ENCODE measurements at regions not wholly inside any gene's neighbourhood (a gene's known extent, or its start where the extent isn't known, plus 50 kb on each side); places are given as distances from the start of the nearest gene placed in this dataset.

GRCh38 chr4:104596189-104596588 is 101.5 kb upstream of the CXXC4 start (continued):
- TF ChIP-seq, protein P1, sequence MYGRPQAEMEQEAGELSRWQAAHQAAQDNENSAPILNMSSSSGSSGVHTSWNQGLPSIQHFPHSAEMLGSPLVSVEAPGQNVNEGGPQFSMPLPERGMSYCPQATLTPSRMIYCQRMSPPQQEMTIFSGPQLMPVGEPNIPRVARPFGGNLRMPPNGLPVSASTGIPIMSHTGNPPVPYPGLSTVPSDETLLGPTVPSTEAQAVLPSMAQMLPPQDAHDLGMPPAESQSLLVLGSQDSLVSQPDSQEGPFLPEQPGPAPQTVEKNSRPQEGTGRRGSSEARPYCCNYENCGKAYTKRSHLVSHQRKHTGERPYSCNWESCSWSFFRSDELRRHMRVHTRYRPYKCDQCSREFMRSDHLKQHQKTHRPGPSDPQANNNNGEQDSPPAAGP (tag by site-specific recombination; IDR thresholded peaks at IDR 0.05) = no peak
- TF ChIP-seq ZNF184 (tag by site-specific recombination; IDR thresholded peaks at IDR 0.05) (no peak), ZNF398 (tag by site-specific recombination; IDR thresholded peaks at IDR 0.05) (no peak), ZNF558 (tag by site-specific recombination; IDR thresholded peaks at IDR 0.05) (no peak), SCRT1 (tag by site-specific recombination; IDR thresholded peaks at IDR 0.05; ENCODE audit: borderline replicate concordance) (no peak)
- TF ChIP-seq, protein P2, sequence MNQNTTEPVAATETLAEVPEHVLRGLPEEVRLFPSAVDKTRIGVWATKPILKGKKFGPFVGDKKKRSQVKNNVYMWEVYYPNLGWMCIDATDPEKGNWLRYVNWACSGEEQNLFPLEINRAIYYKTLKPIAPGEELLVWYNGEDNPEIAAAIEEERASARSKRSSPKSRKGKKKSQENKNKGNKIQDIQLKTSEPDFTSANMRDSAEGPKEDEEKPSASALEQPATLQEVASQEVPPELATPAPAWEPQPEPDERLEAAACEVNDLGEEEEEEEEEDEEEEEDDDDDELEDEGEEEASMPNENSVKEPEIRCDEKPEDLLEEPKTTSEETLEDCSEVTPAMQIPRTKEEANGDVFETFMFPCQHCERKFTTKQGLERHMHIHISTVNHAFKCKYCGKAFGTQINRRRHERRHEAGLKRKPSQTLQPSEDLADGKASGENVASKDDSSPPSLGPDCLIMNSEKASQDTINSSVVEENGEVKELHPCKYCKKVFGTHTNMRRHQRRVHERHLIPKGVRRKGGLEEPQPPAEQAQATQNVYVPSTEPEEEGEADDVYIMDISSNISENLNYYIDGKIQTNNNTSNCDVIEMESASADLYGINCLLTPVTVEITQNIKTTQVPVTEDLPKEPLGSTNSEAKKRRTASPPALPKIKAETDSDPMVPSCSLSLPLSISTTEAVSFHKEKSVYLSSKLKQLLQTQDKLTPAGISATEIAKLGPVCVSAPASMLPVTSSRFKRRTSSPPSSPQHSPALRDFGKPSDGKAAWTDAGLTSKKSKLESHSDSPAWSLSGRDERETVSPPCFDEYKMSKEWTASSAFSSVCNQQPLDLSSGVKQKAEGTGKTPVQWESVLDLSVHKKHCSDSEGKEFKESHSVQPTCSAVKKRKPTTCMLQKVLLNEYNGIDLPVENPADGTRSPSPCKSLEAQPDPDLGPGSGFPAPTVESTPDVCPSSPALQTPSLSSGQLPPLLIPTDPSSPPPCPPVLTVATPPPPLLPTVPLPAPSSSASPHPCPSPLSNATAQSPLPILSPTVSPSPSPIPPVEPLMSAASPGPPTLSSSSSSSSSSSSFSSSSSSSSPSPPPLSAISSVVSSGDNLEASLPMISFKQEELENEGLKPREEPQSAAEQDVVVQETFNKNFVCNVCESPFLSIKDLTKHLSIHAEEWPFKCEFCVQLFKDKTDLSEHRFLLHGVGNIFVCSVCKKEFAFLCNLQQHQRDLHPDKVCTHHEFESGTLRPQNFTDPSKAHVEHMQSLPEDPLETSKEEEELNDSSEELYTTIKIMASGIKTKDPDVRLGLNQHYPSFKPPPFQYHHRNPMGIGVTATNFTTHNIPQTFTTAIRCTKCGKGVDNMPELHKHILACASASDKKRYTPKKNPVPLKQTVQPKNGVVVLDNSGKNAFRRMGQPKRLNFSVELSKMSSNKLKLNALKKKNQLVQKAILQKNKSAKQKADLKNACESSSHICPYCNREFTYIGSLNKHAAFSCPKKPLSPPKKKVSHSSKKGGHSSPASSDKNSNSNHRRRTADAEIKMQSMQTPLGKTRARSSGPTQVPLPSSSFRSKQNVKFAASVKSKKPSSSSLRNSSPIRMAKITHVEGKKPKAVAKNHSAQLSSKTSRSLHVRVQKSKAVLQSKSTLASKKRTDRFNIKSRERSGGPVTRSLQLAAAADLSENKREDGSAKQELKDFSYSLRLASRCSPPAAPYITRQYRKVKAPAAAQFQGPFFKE (tag by site-specific recombination; IDR thresholded peaks at IDR 0.05; ENCODE audit: borderline replicate concordance) = no peak

GRCh38 chr4:104615496-104615895 is 120.8 kb upstream of the CXXC4 start:
- Histone ChIP-seq H3K4me1 (ENCODE audit: control insufficient read depth, insufficient read depth, low read length) (no peaks in the 10 kb centered on the region), H3K4me3 (ENCODE audit: low read depth, low read length) (no peak overlapping the region), H3K36me3 (ENCODE audit: control insufficient read depth in 2 of 2, insufficient read depth in 1 of 2, low read length in 2 of 2) (no peaks in the 10 kb centered on the region), H3K9me3 (ENCODE audit: control insufficient read depth, insufficient read depth, low read depth, low read length) (no peaks in the 10 kb centered on the region), H3K27ac (ENCODE audit: extremely low read depth, low read depth, low read length) (no peak overlapping the region)
- CTCF ChIA-PET = no interaction called here
- POLR2A ChIA-PET = no interaction called here
- TF ChIP-seq ZNF785 (tag by site-specific recombination; IDR thresholded peaks at IDR 0.05) = no peak
- no peak for TF ChIP-seq BCL11B (tag by site-specific recombination; IDR thresholded peaks at IDR 0.05; ENCODE audit: low read depth)
- TF ChIP-seq ZBTB48 (tag by site-specific recombination; IDR thresholded peaks at IDR 0.05) = no peak
- TF ChIP-seq ZNF112 (tag by site-specific recombination; IDR thresholded peaks at IDR 0.05) = no peak
- no peak for TF ChIP-seq INSM2 (tag by site-specific recombination; IDR thresholded peaks at IDR 0.05)
- TF ChIP-seq, protein P3, sequence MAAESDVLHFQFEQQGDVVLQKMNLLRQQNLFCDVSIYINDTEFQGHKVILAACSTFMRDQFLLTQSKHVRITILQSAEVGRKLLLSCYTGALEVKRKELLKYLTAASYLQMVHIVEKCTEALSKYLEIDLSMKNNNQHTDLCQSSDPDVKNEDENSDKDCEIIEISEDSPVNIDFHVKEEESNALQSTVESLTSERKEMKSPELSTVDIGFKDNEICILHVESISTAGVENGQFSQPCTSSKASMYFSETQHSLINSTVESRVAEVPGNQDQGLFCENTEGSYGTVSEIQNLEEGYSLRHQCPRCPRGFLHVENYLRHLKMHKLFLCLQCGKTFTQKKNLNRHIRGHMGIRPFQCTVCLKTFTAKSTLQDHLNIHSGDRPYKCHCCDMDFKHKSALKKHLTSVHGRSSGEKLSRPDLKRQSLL (tag by site-specific recombination; IDR thresholded peaks at IDR 0.05) = no peak
- TF ChIP-seq SP3 (tag by site-specific recombination; IDR thresholded peaks at IDR 0.05) = no peak
- no peak for TF ChIP-seq TSHZ1 (tag by site-specific recombination; IDR thresholded peaks at IDR 0.05; ENCODE audit: borderline replicate concordance)
- no peak for TF ChIP-seq ZNF16 (tag by site-specific recombination; IDR thresholded peaks at IDR 0.05; ENCODE audit: low read depth)
- no peak for TF ChIP-seq IKZF3 (tag by site-specific recombination; IDR thresholded peaks at IDR 0.05)
- no peak for TF ChIP-seq ZNF843 (tag by site-specific recombination; IDR thresholded peaks at IDR 0.05)
- no peak for TF ChIP-seq ZNF560 (tag by site-specific recombination; IDR thresholded peaks at IDR 0.05; ENCODE audit: borderline replicate concordance)
- no peak for TF ChIP-seq PRDM4 (tag by site-specific recombination; IDR thresholded peaks at IDR 0.05)

Measured in HEK293 (cell line).